H9 (cell line): ENCODE measurements at regions not wholly inside any gene's neighbourhood (a gene's known extent, or its start where the extent isn't known, plus 50 kb on each side); places are given as distances from the start of the nearest gene placed in this dataset.

Experiments used
- DNase-seq: peaks from one replicate; pipeline ENCODE4 v3.0.0-alpha.2; 2017
- H2AFZ ChIP-seq: one replicate; pipeline ENCODE4 v1.6.1; 2013; ENCODE audit warnings: mild to moderate bottlenecking, low read length, control low read depth, moderate library complexity
- H2AK5ac ChIP-seq: 2 replicates; pipeline ENCODE4 v1.6.1; 2013; ENCODE audit warnings: low read length, control low read depth, mixed read lengths; ENCODE audit not compliant: insufficient read length
- H2BK120ac ChIP-seq: one replicate; pipeline ENCODE4 v1.6.1; 2013; ENCODE audit warnings: low read depth, mild to moderate bottlenecking, low read length, control low read depth, inconsistent platforms; ENCODE audit not compliant: poor library complexity, severe bottlenecking
- H2BK12ac ChIP-seq: 2 replicates; pipeline ENCODE4 v1.6.1; 2013; ENCODE audit warnings: low read length, control low read depth, mixed read lengths, low read depth; ENCODE audit not compliant: insufficient read length
- H2BK15ac ChIP-seq: 2 replicates; pipeline ENCODE4 v1.6.1; 2013; ENCODE audit warnings: low read depth, low read length, control low read depth
- H2BK20ac ChIP-seq: one replicate; pipeline ENCODE4 v1.6.1; 2013; ENCODE audit warnings: low read depth, mild to moderate bottlenecking, low read length, control low read depth, inconsistent platforms; ENCODE audit not compliant: poor library complexity, severe bottlenecking
- H2BK5ac ChIP-seq: 2 replicates; pipeline ENCODE4 v1.6.1; 2013; ENCODE audit warnings: low read length, control low read depth, mixed read lengths; ENCODE audit not compliant: insufficient read length
- H3K14ac ChIP-seq: 2 replicates; pipeline ENCODE4 v1.6.1; 2013; ENCODE audit warnings: low read length, control low read depth; ENCODE audit not compliant: insufficient read depth
- H3K18ac ChIP-seq: 2 replicates; pipeline ENCODE4 v1.6.1; 2013; ENCODE audit warnings: low read depth, mild to moderate bottlenecking, mixed read lengths, low read length, control low read depth; ENCODE audit not compliant: insufficient read length
- H3K23ac ChIP-seq: 2 replicates; pipeline ENCODE4 v1.6.1; 2013; ENCODE audit warnings: low read length, control low read depth, mixed read lengths, low read depth; ENCODE audit not compliant: insufficient read length
- H3K23me2 ChIP-seq: 2 replicates; pipeline ENCODE4 v1.6.1; 2013; ENCODE audit warnings: low read depth, mild to moderate bottlenecking, mixed read lengths, low read length, control low read depth; ENCODE audit not compliant: insufficient read length, poor library complexity, severe bottlenecking
- H3K27ac ChIP-seq: 2 replicates; pipeline ENCODE4 v1.5.1; 2013; ENCODE audit warnings: low read length, control low read depth, mixed read lengths, low read depth; ENCODE audit not compliant: insufficient read length
- H3K27me3 ChIP-seq: 2 replicates; pipeline ENCODE4 v1.6.1; 2013; ENCODE audit warnings: low read length, control low read depth, inconsistent platforms; ENCODE audit not compliant: insufficient read depth
- H3K4ac ChIP-seq: 2 replicates; pipeline ENCODE4 v1.6.1; 2013; ENCODE audit warnings: low read depth, mild to moderate bottlenecking, control low read depth, inconsistent platforms, low read length, moderate library complexity
- H3K4me1 ChIP-seq: 2 replicates; pipeline ENCODE4 v1.6.1; 2013; ENCODE audit warnings: low read length, control low read depth, inconsistent platforms; ENCODE audit not compliant: insufficient read depth
- H3K4me2 ChIP-seq: 2 replicates; pipeline ENCODE4 v1.6.1; 2013; ENCODE audit warnings: low read length, control low read depth, mixed read lengths; ENCODE audit not compliant: insufficient read length, insufficient read depth
- H3K56ac ChIP-seq: 2 replicates; pipeline ENCODE4 v1.6.1; 2013; ENCODE audit warnings: low read depth, mild to moderate bottlenecking, mixed read lengths, low read length, control low read depth; ENCODE audit not compliant: insufficient read length
- H3K79me1 ChIP-seq: 2 replicates; pipeline ENCODE4 v1.6.1; 2013; ENCODE audit warnings: low read depth, mild to moderate bottlenecking, moderate library complexity, low read length, control low read depth, inconsistent platforms; ENCODE audit not compliant: insufficient read depth, poor library complexity, severe bottlenecking
- H3K79me2 ChIP-seq: 2 replicates; pipeline ENCODE4 v1.6.1; 2013; ENCODE audit warnings: low read length, control low read depth, inconsistent platforms; ENCODE audit not compliant: insufficient read depth
- H3K9ac ChIP-seq: 2 replicates; pipeline ENCODE4 v1.6.1; 2013; ENCODE audit warnings: low read length, control low read depth, mixed read lengths; ENCODE audit not compliant: insufficient read length; ENCODE audit errors: extremely low read depth
- H3K9me3 ChIP-seq: one replicate; pipeline ENCODE4 v1.6.1; 2013; ENCODE audit warnings: low read depth, low read length, inconsistent platforms; ENCODE audit not compliant: control insufficient read depth
- H3T11ph ChIP-seq: one replicate; pipeline ENCODE4 v1.6.1; 2013; ENCODE audit warnings: mild to moderate bottlenecking, low read length, control low read depth, inconsistent platforms
- H4K20me1 ChIP-seq: one replicate; pipeline ENCODE4 v1.6.1; 2013; ENCODE audit not compliant: control insufficient read depth, insufficient read length, insufficient read depth
- H4K5ac ChIP-seq: 2 replicates; pipeline ENCODE4 v1.6.1; 2013; ENCODE audit warnings: low read depth, mild to moderate bottlenecking, mixed read lengths, low read length, control low read depth; ENCODE audit not compliant: insufficient read length
- H4K8ac ChIP-seq: replicated peaks from 2 replicates; pipeline ENCODE4 v1.6.1; 2013; ENCODE audit warnings: low read length, control low read depth, mixed read lengths, low read depth; ENCODE audit not compliant: insufficient read length
- H4K91ac ChIP-seq: 2 replicates; pipeline ENCODE4 v1.6.1; 2013; ENCODE audit warnings: low read depth, mild to moderate bottlenecking, moderate library complexity, mixed read lengths, low read length, control low read depth; ENCODE audit not compliant: insufficient read length
- H3K27ac Mint-ChIP-seq, 3 experiments: 2 replicates in 2 of 3; 3 replicates in 1 of 3; pipeline ENCODE4 v1.8.0; 2020 to 2021; ENCODE audit warnings: mixed read lengths in 3 of 3, mild to moderate bottlenecking in 1 of 3, moderate library complexity in 1 of 3
- H3K27me3 Mint-ChIP-seq: 2 replicates; pipeline ENCODE4 v1.8.0; 2021; ENCODE audit warnings: low read depth, mild to moderate bottlenecking, moderate library complexity, mixed read lengths
- H3K36me3 Mint-ChIP-seq, 3 experiments: 2 replicates in 2 of 3; 3 replicates in 1 of 3; pipeline ENCODE4 v1.8.0; 2020 to 2021; ENCODE audit warnings: low read depth in 3 of 3, mixed read lengths in 3 of 3; ENCODE audit not compliant: insufficient read depth in 1 of 3
- H3K4me1 Mint-ChIP-seq, 2 experiments: 2 replicates each; pipeline ENCODE4 v1.8.0; 2020; ENCODE audit warnings: mixed read lengths in 2 of 2
- H3K4me3 Mint-ChIP-seq, 2 experiments: 2 replicates in 1 of 2; 3 replicates in 1 of 2; pipeline ENCODE4 v1.8.0; 2020 to 2021; ENCODE audit warnings: mild to moderate bottlenecking in 2 of 2, mixed read lengths in 2 of 2, moderate library complexity in 1 of 2
- H3K9me3 Mint-ChIP-seq, 2 experiments: 2 replicates in 1 of 2; 3 replicates in 1 of 2; pipeline ENCODE4 v1.8.0; 2020; ENCODE audit warnings: mild to moderate bottlenecking in 2 of 2, mixed read lengths in 2 of 2, moderate library complexity in 1 of 2
- CTCF ChIP-seq: fragments of 200-600 bp; sonication (generic); conservative IDR thresholded peaks from 3 replicates; pipeline ENCODE4 v1.8.0; 2021; ENCODE audit warnings: antibody characterized with exemption, mild to moderate bottlenecking
- WGBS: extraction: QIAGEN DNeasy Blood & Tissue Kit; methylation state at CpG from one replicate; pipeline ENCODE4 v1.1.7; 2013; ENCODE audit warnings: missing lambda C conversion rate, low lambda C conversion rate, mixed read lengths; ENCODE audit not compliant: insufficient read length; ENCODE audit errors: extremely low coverage; 5-methylcytosine and 5-hydroxymethylcytosine counted together

DNA sequence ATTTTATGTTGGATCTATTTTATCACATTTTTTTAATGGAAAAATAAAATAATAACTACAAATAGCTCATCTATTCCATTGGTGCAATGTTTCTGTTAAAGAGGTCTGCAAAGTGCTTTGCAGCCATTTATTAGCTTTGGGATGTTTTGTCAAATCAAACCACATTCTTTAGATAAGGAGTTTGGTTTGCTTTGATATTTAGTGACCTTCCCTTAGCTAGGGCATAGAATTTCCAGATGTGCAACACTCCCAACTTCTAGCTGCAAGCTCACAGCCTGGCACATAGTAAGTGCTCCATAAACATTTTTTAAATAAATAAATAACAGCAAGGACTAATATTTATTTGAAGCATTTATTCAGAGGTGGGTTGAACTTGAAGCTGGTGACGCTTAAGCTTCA is 80.4 kb upstream of the ARHGAP29 start:
- Mint-ChIP-seq H3K27me3 (no peaks in the 10 kb centered on the region), H3K36me3 (no peaks in the 10 kb centered on the region), H3K27ac (no peak overlapping the region), H3K9me3 (no peaks in the 10 kb centered on the region), H3K4me1 (peaks cover 25 to 29% of the 10 kb centered on the region in 2 experiments), H3K4me3 (no peak overlapping the region)
- no peak overlapping the region for H3K56ac ChIP-seq
- H2AFZ ChIP-seq = no peak overlapping the region
- no peak for DNase-seq
- H3K4ac ChIP-seq = no peak overlapping the region
- no peaks in the 10 kb centered on the region for H4K20me1 ChIP-seq
- H3K79me1 ChIP-seq = no peaks in the 10 kb centered on the region
- H3K14ac ChIP-seq = no peak overlapping the region
- no peaks in the 10 kb centered on the region for H3K27me3 ChIP-seq
- no peak overlapping the region for H3K9ac ChIP-seq
- H4K8ac ChIP-seq = no peak overlapping the region
- H2BK5ac ChIP-seq = no peak overlapping the region
- no peaks in the 10 kb centered on the region for H3K79me2 ChIP-seq
- no peak overlapping the region for H2BK12ac ChIP-seq
- no peak overlapping the region for H2BK120ac ChIP-seq
- no peak for TF ChIP-seq CTCF
- H2AK5ac ChIP-seq = no peak overlapping the region
- H3K18ac ChIP-seq = no peak overlapping the region
- no peak overlapping the region for H4K5ac ChIP-seq
- H2BK20ac ChIP-seq = no peak overlapping the region
- no peaks in the 10 kb centered on the region for H3K23me2 ChIP-seq
- no peak overlapping the region for H3K4me2 ChIP-seq
- peaks cover 9% of the 10 kb centered on the region; the same call in 1 of the 2 replicates for H3K4me1 ChIP-seq
- H2BK15ac ChIP-seq = no peak overlapping the region
- H3K27ac ChIP-seq = no peak overlapping the region
- H3K23ac ChIP-seq = no peak overlapping the region
- WGBS = no CpG with 5 or more reads among the region's 1 CpG
- H3K9me3 ChIP-seq = no peaks in the 10 kb centered on the region
- no peak overlapping the region for H3T11ph ChIP-seq
- no peak overlapping the region for H4K91ac ChIP-seq
